Liver (tissue), 8 donors: ENCODE measurements at regions not wholly inside any gene's neighbourhood (a gene's known extent, or its start where the extent isn't known, plus 50 kb on each side); places are given as distances from the start of the nearest gene placed in this dataset.
A peak's percentile ranks its signal among the peaks of the same experiment; 100 is the strongest.

Experiments used
- DNase-seq: peaks from one replicate; pipeline ENCODE4 v3.0.0-alpha.2; 2017; ENCODE audit warnings: low spot score
- H3K27ac ChIP-seq, 2 donors: one replicate each; pipeline ENCODE4 v1.7.0; 2013; ENCODE audit warnings: inconsistent platforms in 2 of 2, low read length in 2 of 2, control low read depth in 1 of 2, low read depth in 1 of 2, mild to moderate bottlenecking in 1 of 2
- H3K27me3 ChIP-seq, 4 donors: one replicate each; pipeline versions ENCODE4 v1.6.1 to v1.7.0; 2013; ENCODE audit warnings: low read length in 3 of 4, inconsistent platforms in 1 of 4, mild to moderate bottlenecking in 1 of 4, moderate library complexity in 1 of 4; ENCODE audit not compliant: control insufficient read depth in 4 of 4, insufficient read depth in 4 of 4
- H3K36me3 ChIP-seq, 4 donors: one replicate each; pipeline versions ENCODE4 v1.6.1 to v1.7.0; 2013; ENCODE audit warnings: low read length in 3 of 4, mild to moderate bottlenecking in 3 of 4, low read depth in 1 of 4, moderate library complexity in 1 of 4; ENCODE audit not compliant: control insufficient read depth in 4 of 4, insufficient read depth in 3 of 4
- H3K4me1 ChIP-seq, 4 donors: one replicate each; pipeline versions ENCODE4 v1.6.1 to v1.7.0; 2013; ENCODE audit warnings: low read length in 3 of 4, mild to moderate bottlenecking in 3 of 4, moderate library complexity in 1 of 4; ENCODE audit not compliant: control insufficient read depth in 4 of 4, insufficient read depth in 4 of 4
- H3K4me3 ChIP-seq, 3 donors: one replicate each; pipeline versions ENCODE4 v1.6.1 to v1.7.0; 2013; ENCODE audit warnings: low read length in 3 of 3, control low read depth in 1 of 3, low read depth in 1 of 3, mild to moderate bottlenecking in 1 of 3
- H3K9ac ChIP-seq, 2 donors: one replicate each; pipeline ENCODE4 v1.7.0; 2013; ENCODE audit warnings: low read length in 2 of 2, mild to moderate bottlenecking in 2 of 2, moderate library complexity in 2 of 2, control low read depth in 1 of 2, low read depth in 1 of 2
- H3K9me3 ChIP-seq, 4 donors: one replicate each; pipeline versions ENCODE4 v1.6.1 to v1.7.0; 2013; ENCODE audit warnings: low read length in 3 of 4; ENCODE audit not compliant: control insufficient read depth in 4 of 4
- GABPA ChIP-seq, 2 donors: IDR thresholded peaks in 1 of 2; conservative IDR thresholded peaks in 1 of 2; 2 replicates each; pipeline ENCODE4 v1.6.1; 2016; ENCODE audit warnings: antibody characterized with exemption in 2 of 2, mild to moderate bottlenecking in 1 of 2, moderate library complexity in 1 of 2
- HNF4A ChIP-seq, 2 donors: conservative IDR thresholded peaks; 2 replicates each; pipeline ENCODE4 v1.6.1; 2016; ENCODE audit warnings: antibody characterized with exemption in 2 of 2, mild to moderate bottlenecking in 2 of 2
- HNF4G ChIP-seq: IDR thresholded peaks from 2 replicates; pipeline ENCODE4 v1.6.1; 2016; ENCODE audit warnings: antibody characterized with exemption
- JUND ChIP-seq, 2 donors: IDR thresholded peaks; 2 replicates each; pipeline ENCODE4 v1.6.1; 2016; ENCODE audit warnings: antibody characterized with exemption in 2 of 2
- RAD21 ChIP-seq, 2 donors: IDR thresholded peaks; 2 replicates each; pipeline ENCODE4 v1.6.1; 2016; ENCODE audit warnings: antibody characterized with exemption in 2 of 2, mild to moderate bottlenecking in 2 of 2
- YY1 ChIP-seq: IDR thresholded peaks from 2 replicates; pipeline ENCODE4 v1.6.1; 2016; ENCODE audit warnings: antibody characterized with exemption, mild to moderate bottlenecking
- WGBS: extraction: QIAGEN DNeasy Blood & Tissue Kit; methylation state at CpG from one replicate; pipeline ENCODE4 v1.1.7; 2013; 5-methylcytosine and 5-hydroxymethylcytosine counted together
- TF ChIP-seq, protein P1 (sequence below): fragments of 150-350 bp; IDR thresholded peaks from 2 replicates; pipeline ENCODE4 v1.5.1; 2017; ENCODE audit warnings: improper control_type of control experiment, low read depth, low read length; ENCODE audit not compliant: missing input control
- TF ChIP-seq, protein P2 (sequence below): IDR thresholded peaks from 2 replicates; pipeline ENCODE4 v1.6.1; 2016; ENCODE audit warnings: antibody characterized with exemption
- TF ChIP-seq, protein P3 (sequence below): IDR thresholded peaks from 2 replicates; pipeline ENCODE4 v1.6.1; 2016; ENCODE audit warnings: antibody characterized with exemption, mild to moderate bottlenecking
- donor health status: healthy.
- donor health status: healthy.
- donor health status: healthy.
- donor health status: healthy.
- donor health status: healthy.

DNA sequence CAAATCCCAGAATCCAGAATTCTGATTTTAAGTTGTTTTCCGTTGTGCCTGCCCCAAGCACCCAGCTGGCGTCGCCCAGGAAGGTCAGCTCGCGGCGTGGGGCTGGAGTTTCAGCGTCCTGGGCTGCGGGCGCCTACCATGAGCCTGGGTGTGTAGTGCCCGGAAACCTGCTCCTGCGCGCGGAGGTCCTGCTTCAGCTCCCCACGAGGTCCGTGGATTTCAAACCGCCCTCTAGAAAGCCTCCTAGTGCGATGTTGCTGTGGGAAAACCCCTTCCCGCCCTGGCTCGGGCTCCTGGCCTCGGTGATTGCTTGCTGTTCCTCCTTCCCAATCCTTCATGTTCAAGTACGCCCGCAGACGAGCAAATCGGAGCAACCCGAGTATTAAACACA, 51.3 kb upstream of the NRN1 start:
- DNase-seq, result no peak

DNA sequence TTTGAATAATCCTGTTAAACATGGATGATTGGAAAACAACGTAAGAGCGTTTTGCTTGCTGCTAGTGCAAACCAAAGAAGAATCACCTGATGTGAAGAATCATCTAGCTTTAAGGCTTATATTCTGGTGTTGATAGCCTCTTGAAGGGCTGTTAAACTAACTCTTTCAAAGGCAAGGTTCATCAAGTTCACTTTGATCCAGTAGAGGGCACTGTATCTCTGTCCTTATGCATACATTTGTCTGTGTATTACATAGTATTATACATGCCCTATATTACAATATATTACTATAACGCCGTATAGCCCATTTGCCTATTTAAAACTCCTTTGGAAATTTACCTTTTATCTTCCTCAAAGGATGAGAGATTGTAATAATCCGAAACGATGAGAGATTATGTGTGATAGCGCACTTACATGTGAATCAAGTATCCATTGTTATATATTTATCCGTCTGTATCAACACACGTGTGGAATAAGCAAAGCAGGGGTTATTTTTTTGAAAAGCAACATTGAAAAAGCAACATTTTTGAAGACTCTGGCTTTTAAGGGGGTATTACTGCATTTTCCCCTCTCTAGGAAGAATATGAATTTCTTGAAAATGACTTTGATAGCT, 50.8 kb upstream of the NRN1 start:
- TF ChIP-seq JUND (IDR thresholded peaks at IDR 0.05) (no peak), RAD21 (IDR thresholded peaks at IDR 0.05) (peak; percentile 88 to 89), HNF4G (no peak)
- TF ChIP-seq, protein P1, sequence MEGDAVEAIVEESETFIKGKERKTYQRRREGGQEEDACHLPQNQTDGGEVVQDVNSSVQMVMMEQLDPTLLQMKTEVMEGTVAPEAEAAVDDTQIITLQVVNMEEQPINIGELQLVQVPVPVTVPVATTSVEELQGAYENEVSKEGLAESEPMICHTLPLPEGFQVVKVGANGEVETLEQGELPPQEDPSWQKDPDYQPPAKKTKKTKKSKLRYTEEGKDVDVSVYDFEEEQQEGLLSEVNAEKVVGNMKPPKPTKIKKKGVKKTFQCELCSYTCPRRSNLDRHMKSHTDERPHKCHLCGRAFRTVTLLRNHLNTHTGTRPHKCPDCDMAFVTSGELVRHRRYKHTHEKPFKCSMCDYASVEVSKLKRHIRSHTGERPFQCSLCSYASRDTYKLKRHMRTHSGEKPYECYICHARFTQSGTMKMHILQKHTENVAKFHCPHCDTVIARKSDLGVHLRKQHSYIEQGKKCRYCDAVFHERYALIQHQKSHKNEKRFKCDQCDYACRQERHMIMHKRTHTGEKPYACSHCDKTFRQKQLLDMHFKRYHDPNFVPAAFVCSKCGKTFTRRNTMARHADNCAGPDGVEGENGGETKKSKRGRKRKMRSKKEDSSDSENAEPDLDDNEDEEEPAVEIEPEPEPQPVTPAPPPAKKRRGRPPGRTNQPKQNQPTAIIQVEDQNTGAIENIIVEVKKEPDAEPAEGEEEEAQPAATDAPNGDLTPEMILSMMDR, result peak; percentile 72
- no peak for DNase-seq
- Histone ChIP-seq H3K4me1 (peaks cover 0 to 2% (median 0%) of the 10 kb centered on the region in 4 donors), H3K36me3 (no peaks in the 10 kb centered on the region), H3K4me3 (no peak overlapping the region), H3K9me3 (no peaks in the 10 kb centered on the region), H3K9ac (no peak overlapping the region), H3K27ac (no peak overlapping the region), H3K27me3 (no peaks in the 10 kb centered on the region)
- 45% methylated on average over 9 of the region's 9 CpGs for WGBS

More for the DNA sequence above, 51.3 kb upstream of the NRN1 start:
- no peaks in the 10 kb centered on the region for H3K27me3 ChIP-seq
- WGBS, result 64% methylated on average over 25 of the region's 25 CpGs
- no peak overlapping the region for H3K9ac ChIP-seq
- TF ChIP-seq, protein P2, sequence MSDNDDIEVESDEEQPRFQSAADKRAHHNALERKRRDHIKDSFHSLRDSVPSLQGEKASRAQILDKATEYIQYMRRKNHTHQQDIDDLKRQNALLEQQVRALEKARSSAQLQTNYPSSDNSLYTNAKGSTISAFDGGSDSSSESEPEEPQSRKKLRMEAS, result no peak
- TF ChIP-seq YY1 (no peak), RAD21 (IDR thresholded peaks at IDR 0.05) (no peak), HNF4A (conservative IDR thresholded peaks at IDR 0.05) (no peak), GABPA (IDR thresholded peaks at IDR 0.05 in 1 of 2, conservative IDR thresholded peaks at IDR 0.05 in 1 of 2) (no peak), HNF4G (no peak)
- TF ChIP-seq, protein P3, sequence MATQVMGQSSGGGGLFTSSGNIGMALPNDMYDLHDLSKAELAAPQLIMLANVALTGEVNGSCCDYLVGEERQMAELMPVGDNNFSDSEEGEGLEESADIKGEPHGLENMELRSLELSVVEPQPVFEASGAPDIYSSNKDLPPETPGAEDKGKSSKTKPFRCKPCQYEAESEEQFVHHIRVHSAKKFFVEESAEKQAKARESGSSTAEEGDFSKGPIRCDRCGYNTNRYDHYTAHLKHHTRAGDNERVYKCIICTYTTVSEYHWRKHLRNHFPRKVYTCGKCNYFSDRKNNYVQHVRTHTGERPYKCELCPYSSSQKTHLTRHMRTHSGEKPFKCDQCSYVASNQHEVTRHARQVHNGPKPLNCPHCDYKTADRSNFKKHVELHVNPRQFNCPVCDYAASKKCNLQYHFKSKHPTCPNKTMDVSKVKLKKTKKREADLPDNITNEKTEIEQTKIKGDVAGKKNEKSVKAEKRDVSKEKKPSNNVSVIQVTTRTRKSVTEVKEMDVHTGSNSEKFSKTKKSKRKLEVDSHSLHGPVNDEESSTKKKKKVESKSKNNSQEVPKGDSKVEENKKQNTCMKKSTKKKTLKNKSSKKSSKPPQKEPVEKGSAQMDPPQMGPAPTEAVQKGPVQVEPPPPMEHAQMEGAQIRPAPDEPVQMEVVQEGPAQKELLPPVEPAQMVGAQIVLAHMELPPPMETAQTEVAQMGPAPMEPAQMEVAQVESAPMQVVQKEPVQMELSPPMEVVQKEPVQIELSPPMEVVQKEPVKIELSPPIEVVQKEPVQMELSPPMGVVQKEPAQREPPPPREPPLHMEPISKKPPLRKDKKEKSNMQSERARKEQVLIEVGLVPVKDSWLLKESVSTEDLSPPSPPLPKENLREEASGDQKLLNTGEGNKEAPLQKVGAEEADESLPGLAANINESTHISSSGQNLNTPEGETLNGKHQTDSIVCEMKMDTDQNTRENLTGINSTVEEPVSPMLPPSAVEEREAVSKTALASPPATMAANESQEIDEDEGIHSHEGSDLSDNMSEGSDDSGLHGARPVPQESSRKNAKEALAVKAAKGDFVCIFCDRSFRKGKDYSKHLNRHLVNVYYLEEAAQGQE, result no peak
- H3K4me3 ChIP-seq, result no peak overlapping the region
- peaks cover 0 to 2% (median 0%) of the 10 kb centered on the region in 4 donors for H3K4me1 ChIP-seq
- H3K36me3 ChIP-seq, result no peaks in the 10 kb centered on the region
- H3K9me3 ChIP-seq, result no peaks in the 10 kb centered on the region
- no peak overlapping the region for H3K27ac ChIP-seq
